ENCODE measurements at regions not wholly inside any gene's neighbourhood (a gene's known extent, or its start where the extent isn't known, plus 50 kb on each side); places are given as distances from the start of the nearest gene placed in this dataset.
"Not testable (repeated sequence)": the region's sequence is repeated elsewhere in the genome, so short reads cannot be mapped to it uniquely, and the experiment has no call there.

- H3K4me1 Mint-ChIP-seq: peaks cover 3% of the 10 kb centered on the region
- DNase-seq (no peak), ATAC-seq (no peak)
- H3K9me3 Mint-ChIP-seq: no peaks in the 10 kb centered on the region
- H3K27ac Mint-ChIP-seq: no peak overlapping the region
- no peaks in the 10 kb centered on the region for H3K36me3 Mint-ChIP-seq (ENCODE audit: low read depth)
- peaks cover 10% of the 10 kb centered on the region for H3K27me3 Mint-ChIP-seq
- H3K4me3 Mint-ChIP-seq: no peak overlapping the region
These were observed 185.9 kb upstream of the SULF2 start for GRCh38 chr20:47971058-47971791.

DNA sequence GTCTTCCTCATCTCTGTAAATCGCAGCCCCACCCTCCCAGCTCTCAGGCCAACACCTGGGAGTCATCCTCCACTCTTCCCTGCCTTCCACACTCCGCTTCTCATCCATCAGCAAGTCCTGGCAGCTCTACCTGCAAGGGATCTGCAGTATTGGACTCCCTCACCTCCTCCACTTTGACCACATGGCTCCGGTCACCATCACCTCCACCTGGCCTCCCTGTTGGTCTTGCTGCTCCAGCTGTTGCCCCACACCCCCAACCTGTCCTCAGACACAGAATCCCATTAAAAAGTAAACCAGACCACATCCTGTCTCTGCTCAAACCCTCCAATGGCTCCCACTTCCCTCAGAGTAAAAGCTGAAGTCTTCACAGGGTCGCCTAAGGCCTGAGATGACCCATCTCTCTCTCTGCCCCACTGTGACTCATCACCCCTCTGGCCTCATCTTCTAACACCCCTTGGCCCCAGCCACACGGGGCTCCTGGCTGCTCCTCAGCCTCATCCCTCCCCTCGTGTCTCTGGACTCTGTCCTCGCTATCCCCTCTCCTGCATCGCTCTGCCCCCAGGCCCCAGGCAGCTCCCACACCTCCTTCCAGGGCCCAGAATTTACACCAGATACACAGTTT is 185.1 kb upstream of the SULF2 start:
- H3K4me3 Mint-ChIP-seq: no peak overlapping the region

GRCh38 chr20:47969426-47969825 is 184.1 kb upstream of the SULF2 start:
- no peak for DNase-seq
- no peak overlapping the region for H3K27ac Mint-ChIP-seq
- ATAC-seq: no peak
- H3K4me3 Mint-ChIP-seq: no peak overlapping the region
- no peaks in the 10 kb centered on the region for H3K4me1 Mint-ChIP-seq
- H3K9me3 Mint-ChIP-seq: no peaks in the 10 kb centered on the region
- H3K27me3 Mint-ChIP-seq: peaks cover 9% of the 10 kb centered on the region
- no peaks in the 10 kb centered on the region for H3K36me3 Mint-ChIP-seq (ENCODE audit: low read depth)

More for the DNA sequence above, 185.1 kb upstream of the SULF2 start:
- H3K9me3 Mint-ChIP-seq: no peaks in the 10 kb centered on the region
- DNase-seq: no peak
- no peaks in the 10 kb centered on the region for H3K36me3 Mint-ChIP-seq (ENCODE audit: low read depth)
- peaks cover 3% of the 10 kb centered on the region for H3K4me1 Mint-ChIP-seq
- H3K27ac Mint-ChIP-seq: no peak overlapping the region
- no peak for ATAC-seq
- peaks cover 10% of the 10 kb centered on the region for H3K27me3 Mint-ChIP-seq

DNA sequence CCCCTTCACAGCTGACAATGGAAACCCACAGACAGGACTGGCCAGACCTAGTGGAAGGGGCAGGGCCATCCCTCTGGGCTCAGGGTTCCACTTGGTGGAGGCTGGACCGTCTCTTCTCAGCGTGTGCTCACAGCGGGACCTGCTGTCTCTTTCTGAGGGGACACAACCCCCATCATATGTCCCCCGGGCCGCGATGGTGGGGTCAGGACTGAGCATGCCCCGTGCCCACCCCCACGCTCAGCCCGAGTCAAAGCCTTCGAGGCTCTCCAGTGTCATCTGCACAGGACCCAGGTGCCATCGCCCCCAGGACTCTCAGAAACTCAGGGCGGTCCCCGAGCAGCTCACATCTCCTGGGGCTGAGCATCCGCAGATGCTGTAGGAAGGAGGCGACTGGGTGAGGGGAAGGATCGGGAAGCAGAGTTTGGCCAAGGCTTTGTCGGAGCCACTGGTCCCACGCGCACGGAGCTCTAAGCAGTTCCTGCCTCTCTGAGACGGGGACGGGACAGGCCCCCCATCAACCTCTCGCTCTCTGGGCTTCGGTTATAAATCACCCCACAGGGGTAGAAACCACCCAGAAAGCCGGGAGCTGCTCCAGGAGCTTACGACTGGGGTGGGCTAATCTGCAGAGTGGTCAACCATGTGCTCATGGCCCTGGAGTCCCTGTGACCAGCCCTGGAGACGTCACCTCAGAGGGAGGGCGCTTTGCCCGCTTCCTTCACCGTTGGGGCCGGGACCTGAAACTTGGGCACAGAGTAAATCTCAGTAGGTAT is 183.4 kb upstream of the SULF2 start:
- no peak for DNase-seq
- no peak for ATAC-seq
- no peak overlapping the region for H3K27ac Mint-ChIP-seq
- no peaks in the 10 kb centered on the region for H3K4me1 Mint-ChIP-seq
- no peak overlapping the region for H3K4me3 Mint-ChIP-seq
- H3K36me3 Mint-ChIP-seq (ENCODE audit: low read depth): no peaks in the 10 kb centered on the region
- H3K9me3 Mint-ChIP-seq: no peaks in the 10 kb centered on the region
- peaks cover 9% of the 10 kb centered on the region for H3K27me3 Mint-ChIP-seq

GRCh38 chr20:47964149-47964548 is 178.9 kb upstream of the SULF2 start:
- no peak overlapping the region for H3K27ac Mint-ChIP-seq
- H3K4me1 Mint-ChIP-seq: no peaks in the 10 kb centered on the region
- no peak for ATAC-seq
- peaks cover 3% of the 10 kb centered on the region for H3K27me3 Mint-ChIP-seq
- no peak for DNase-seq
- no peaks in the 10 kb centered on the region for H3K9me3 Mint-ChIP-seq
- H3K36me3 Mint-ChIP-seq (ENCODE audit: low read depth): no peaks in the 10 kb centered on the region
- no peak overlapping the region for H3K4me3 Mint-ChIP-seq

- no peaks in the 10 kb centered on the region for H3K9me3 Mint-ChIP-seq
- no peak overlapping the region for H3K4me3 Mint-ChIP-seq
- peaks cover 3% of the 10 kb centered on the region for H3K27me3 Mint-ChIP-seq
- H3K4me1 Mint-ChIP-seq: no peaks in the 10 kb centered on the region
- no peak overlapping the region for H3K27ac Mint-ChIP-seq
- DNase-seq: no peak
- H3K36me3 Mint-ChIP-seq (ENCODE audit: low read depth): no peaks in the 10 kb centered on the region
- ATAC-seq: no peak
These were observed 177.7 kb upstream of the SULF2 start for GRCh38 chr20:47963022-47963421.

DNA sequence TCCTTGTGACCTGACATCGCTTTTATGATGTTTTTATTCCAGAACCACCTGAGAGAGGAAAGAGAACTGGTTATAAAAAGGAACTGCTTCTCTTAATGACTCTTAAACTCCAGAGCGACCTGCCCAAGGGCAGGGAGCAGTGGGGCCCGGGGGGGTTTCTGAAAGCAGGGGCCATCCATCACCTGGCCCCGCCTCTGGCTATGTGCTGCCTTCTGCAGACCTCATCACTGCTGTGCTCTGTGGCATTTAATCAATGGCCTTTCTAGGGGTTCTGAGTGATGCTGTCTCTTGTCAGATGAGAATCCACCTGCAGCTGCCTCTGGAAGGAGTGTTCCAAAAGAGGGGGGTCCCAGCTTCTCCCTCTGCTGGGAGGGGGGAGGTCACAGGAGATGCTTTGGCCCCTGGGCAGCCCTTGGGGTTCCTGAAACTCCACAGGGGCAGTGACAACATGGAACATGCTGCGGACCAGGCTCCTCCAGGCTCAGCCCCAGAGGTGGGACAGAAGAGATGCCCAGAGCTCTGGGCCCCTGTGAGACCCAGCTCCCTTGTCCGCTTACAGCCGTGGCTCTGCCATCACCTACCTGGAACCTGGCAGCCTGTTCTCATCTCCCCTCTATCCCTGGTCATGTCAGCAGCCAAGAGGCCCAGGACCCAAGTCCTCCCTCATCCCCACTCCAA is 177.1 kb upstream of the SULF2 start:
- ATAC-seq (no peak), DNase-seq (no peak)
- H3K27ac Mint-ChIP-seq: no peak overlapping the region
- H3K27me3 Mint-ChIP-seq: peaks cover 3% of the 10 kb centered on the region
- no peaks in the 10 kb centered on the region for H3K9me3 Mint-ChIP-seq
- H3K36me3 Mint-ChIP-seq (ENCODE audit: low read depth): no peaks in the 10 kb centered on the region
- no peaks in the 10 kb centered on the region for H3K4me1 Mint-ChIP-seq
- no peak overlapping the region for H3K4me3 Mint-ChIP-seq

DNA sequence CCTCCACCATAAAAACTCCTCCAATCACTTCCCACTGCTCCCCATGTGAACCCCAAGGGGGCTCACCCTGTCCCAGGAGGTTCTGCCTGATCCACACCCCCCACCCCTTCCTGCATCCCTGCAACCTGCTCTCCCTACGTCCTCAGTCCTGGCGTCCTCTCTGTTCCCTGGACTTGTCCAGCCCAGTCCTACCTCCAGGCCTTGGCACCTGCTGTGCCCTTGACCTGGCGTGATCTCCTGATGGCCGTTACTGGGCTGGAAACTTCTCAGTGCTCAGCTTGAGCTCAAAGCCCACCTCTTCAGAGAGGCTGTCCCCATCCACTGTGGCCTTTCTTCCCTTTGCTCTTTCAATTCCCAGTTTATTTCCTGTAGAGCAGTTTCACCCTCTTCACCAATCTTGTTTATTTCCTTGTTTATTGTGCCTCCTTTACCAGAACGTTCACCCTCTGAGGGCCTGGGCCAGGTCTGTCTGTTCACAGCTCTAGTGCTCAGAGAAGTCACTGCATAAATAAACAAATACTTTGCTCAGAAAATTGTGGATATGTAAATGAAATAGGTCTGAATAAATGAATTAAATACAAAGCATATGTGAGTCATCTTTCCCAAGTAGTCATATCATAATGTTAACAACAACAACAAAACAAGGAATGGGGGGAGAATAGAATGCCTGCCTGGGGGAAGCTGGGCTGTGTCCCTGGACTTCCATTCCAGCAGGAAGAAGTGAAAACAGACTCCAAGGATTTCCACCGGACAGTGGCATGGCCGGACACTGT is 175.7 kb upstream of the SULF2 start:
- H3K4me3 Mint-ChIP-seq: no peak overlapping the region
- DNase-seq (no peak), ATAC-seq (no peak)
- H3K27ac Mint-ChIP-seq: peak overlapping the region; percentile 6
- peaks cover 3% of the 10 kb centered on the region for H3K27me3 Mint-ChIP-seq
- H3K4me1 Mint-ChIP-seq: no peaks in the 10 kb centered on the region
- no peaks in the 10 kb centered on the region for H3K9me3 Mint-ChIP-seq
- no peaks in the 10 kb centered on the region for H3K36me3 Mint-ChIP-seq (ENCODE audit: low read depth)

DNA sequence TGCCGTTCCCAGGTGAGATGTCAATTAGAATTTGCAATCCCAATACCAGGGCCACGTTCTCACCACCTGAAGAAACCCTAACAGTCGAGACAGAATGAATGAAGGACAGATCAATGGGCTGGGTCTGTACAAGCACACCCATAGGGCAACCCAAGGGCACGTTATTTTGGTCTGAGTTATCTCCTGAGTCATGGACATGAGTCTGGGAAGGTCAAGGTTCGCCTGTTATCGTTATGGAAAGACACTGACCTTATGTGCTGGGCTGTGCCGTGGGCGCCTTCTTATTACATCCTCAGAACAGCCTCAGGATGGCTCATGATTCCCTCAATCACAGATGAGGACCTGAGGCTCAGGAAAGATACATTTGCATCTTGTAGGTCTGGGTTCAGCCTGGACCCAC is 175.0 kb upstream of the SULF2 start:
- H3K27me3 Mint-ChIP-seq: peaks cover 3% of the 10 kb centered on the region
- H3K4me3 Mint-ChIP-seq: no peak overlapping the region
- no peaks in the 10 kb centered on the region for H3K36me3 Mint-ChIP-seq (ENCODE audit: low read depth)
- no peak for DNase-seq
- H3K9me3 Mint-ChIP-seq: no peaks in the 10 kb centered on the region
- ATAC-seq: no peak
- H3K4me1 Mint-ChIP-seq: no peaks in the 10 kb centered on the region
- no peak overlapping the region for H3K27ac Mint-ChIP-seq

DNA sequence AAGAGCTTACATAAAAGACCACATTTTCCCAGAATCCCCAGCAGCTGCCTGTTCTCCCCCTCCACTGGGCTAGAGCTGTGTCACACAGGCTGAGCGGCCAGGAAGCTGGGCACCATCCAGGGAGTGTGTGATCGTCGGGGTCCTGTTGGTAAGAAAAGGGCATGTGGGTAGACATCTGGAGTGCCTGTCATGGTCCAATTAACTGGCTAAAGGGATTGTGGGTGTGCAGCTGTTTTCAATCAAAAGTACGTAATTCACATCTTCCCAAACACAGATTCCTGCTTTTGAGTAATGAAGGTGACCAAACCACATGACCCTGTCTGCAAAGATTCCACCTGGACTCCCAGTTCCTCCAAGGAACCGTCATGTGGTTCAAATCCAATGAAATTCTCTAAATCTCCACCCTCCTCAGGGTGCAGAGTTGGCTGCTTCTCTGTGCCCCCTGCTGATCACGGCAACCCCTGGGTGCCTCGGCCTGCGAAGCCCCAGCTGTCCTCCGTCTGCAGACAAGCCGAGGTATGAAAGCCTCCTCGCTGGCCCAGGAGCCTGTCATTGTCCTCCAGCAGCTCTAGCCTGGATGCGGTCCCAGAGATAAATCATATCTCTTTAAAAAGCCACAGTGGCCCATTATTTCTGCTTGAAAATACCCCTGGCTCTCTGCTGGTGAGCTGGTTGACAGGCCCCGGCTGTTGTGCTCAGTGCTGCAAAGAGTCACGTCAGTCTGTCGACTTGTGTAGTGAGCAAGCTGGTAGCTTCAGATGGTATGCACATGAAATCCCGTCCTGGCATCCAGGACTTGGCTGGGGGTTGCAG is 172.9 kb upstream of the SULF2 start:
- H3K4me3 Mint-ChIP-seq; DNase-seq; H3K27ac Mint-ChIP-seq; ATAC-seq; H3K36me3 Mint-ChIP-seq (ENCODE audit: low read depth); H3K9me3 Mint-ChIP-seq; H3K27me3 Mint-ChIP-seq; H3K4me1 Mint-ChIP-seq: not testable (repeated sequence)

DNA sequence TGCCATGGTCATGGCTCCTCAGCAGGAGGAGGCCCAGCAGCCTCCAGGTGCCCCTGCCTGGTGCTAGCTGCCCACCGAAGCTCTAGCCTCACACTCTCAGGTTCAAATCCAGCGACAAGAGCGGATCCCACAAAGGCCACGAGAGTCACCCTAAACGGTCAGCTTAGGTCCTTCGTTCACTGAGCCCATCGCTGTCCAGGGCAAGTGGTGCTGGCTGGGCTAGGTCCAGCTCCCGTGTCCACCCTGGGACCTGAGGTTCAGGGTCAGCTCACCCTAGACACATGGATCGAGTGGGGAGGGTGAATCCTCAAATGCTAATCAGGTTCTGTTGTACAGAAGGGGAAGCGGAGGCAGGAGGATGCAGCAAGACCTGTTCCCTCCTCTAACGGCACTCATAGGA is 171.9 kb upstream of the SULF2 start:
- Mint-ChIP-seq H3K27ac (no peak overlapping the region), H3K4me1 (no peaks in the 10 kb centered on the region), H3K9me3 (no peaks in the 10 kb centered on the region), H3K4me3 (no peak overlapping the region), H3K27me3 (peaks cover 3% of the 10 kb centered on the region), H3K36me3 (ENCODE audit: low read depth) (no peaks in the 10 kb centered on the region)
- DNase-seq (no peak), ATAC-seq (no peak)

DNA sequence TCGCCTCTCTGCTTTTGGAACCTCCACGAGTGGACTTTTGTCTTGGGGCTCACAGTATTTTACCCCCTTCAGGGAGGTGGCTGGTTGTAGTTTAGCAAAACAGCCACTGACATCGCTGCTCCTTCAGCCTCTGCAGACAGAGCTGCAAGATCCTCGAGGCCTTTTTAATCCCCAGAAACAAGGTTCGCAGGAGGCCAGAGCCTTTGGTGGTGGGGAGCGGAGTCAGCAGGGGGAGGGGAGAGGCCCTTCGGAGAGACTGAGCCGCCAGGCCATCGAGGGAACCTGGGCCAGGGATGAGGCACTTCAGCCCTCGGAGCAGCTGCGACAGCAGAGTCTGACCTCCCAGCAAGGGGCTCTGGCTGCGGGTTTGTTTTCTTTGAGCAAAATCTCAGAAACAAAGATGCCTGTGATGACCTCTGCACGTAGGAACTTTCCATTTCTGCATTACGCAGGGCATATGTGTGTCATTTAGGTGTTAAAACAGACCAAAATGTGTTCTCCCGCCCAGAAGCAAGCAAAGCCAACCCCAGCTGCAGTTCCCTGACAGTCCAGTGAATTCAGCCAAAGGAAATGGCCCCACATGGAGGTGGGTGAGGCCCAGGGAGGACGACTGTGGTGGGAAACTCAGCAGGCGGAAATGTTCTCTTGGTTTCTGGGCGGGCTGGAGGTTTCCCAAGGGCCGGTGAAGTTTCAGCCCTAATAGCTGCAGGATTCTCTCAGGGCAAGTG is 171.2 kb upstream of the SULF2 start:
- Mint-ChIP-seq H3K27me3 (peaks cover 3% of the 10 kb centered on the region), H3K36me3 (ENCODE audit: low read depth) (no peaks in the 10 kb centered on the region), H3K27ac (no peak overlapping the region), H3K4me1 (no peaks in the 10 kb centered on the region), H3K4me3 (no peak overlapping the region), H3K9me3 (no peaks in the 10 kb centered on the region)
- no peak for DNase-seq
- ATAC-seq: no peak

DNA sequence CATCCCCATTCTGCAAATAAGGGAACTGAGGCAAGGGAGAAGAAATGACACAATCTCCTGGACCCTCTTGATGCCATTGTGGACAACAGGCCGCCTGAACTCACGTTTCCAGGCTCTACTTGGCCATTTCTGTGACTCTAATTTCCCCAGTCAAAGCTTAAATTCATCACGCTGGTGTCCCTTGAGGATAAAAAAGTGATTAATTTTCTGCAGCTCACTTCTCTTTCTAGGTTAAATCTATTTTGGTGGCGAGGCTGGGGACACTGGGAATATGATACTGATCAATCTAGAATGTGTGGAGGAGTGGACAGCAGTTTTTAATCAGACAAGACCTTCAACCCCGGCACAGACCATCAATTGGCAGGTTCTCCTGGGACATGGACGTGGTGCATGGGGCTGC is 168.2 kb upstream of the SULF2 start:
- Mint-ChIP-seq H3K36me3 (ENCODE audit: low read depth) (no peaks in the 10 kb centered on the region), H3K4me3 (no peak overlapping the region), H3K9me3 (no peaks in the 10 kb centered on the region), H3K27me3 (no peaks in the 10 kb centered on the region), H3K4me1 (no peaks in the 10 kb centered on the region), H3K27ac (no peak overlapping the region)
- ATAC-seq (no peak), DNase-seq (no peak)
